ENCODE measurements at regions not wholly inside any gene's neighbourhood (a gene's known extent, or its start where the extent isn't known, plus 50 kb on each side); places are given as distances from the start of the nearest gene placed in this dataset.

GRCh38 chr7:144975882-144976281, 140.0 kb upstream of the TPK1 start:
- no peak for DNase-seq (ENCODE audit: low read depth, low spot score)

- no peak for DNase-seq (ENCODE audit: low read depth, low spot score)
Observed at GRCh38 chr7:144969787-144970186, 133.9 kb upstream of the TPK1 start.

- no peak for DNase-seq (ENCODE audit: low read depth, low spot score)
Observed at GRCh38 chr7:144960763-144961162, 124.9 kb upstream of the TPK1 start.

- DNase-seq (ENCODE audit: low read depth, low spot score): no peak
Observed at GRCh38 chr7:144957998-144958397, 122.1 kb upstream of the TPK1 start.

GRCh38 chr7:144955422-144955821, 119.6 kb upstream of the TPK1 start:
- DNase-seq (ENCODE audit: low read depth, low spot score): no peak

GRCh38 chr7:144941127-144941526, 105.3 kb upstream of the TPK1 start:
- DNase-seq (ENCODE audit: low read depth, low spot score): no peak

- DNase-seq (ENCODE audit: low read depth, low spot score): no peak
Observed at GRCh38 chr7:144937199-144937598, 101.3 kb upstream of the TPK1 start.

- no peak for DNase-seq (ENCODE audit: low read depth, low spot score)
Observed at GRCh38 chr7:144936314-144936713, 100.5 kb upstream of the TPK1 start.

GRCh38 chr7:144910411-144910810, 74.6 kb upstream of the TPK1 start:
- DNase-seq (ENCODE audit: low read depth, low spot score): no peak

GRCh38 chr7:144908943-144909556, 73.2 kb upstream of the TPK1 start:
- DNase-seq (ENCODE audit: low read depth, low spot score): no peak

GRCh38 chr7:144908324-144908723, 72.5 kb upstream of the TPK1 start:
- no peak for DNase-seq (ENCODE audit: low read depth, low spot score)

- DNase-seq (ENCODE audit: low read depth, low spot score): no peak
Observed at GRCh38 chr7:144907577-144907976, 71.7 kb upstream of the TPK1 start.

GRCh38 chr7:144903201-144903600, 67.3 kb upstream of the TPK1 start:
- DNase-seq (ENCODE audit: low read depth, low spot score): no peak

- no peak for DNase-seq (ENCODE audit: low read depth, low spot score)
Observed at GRCh38 chr7:144892761-144893160, 56.9 kb upstream of the TPK1 start.
